ENCODE measurements at regions not wholly inside any gene's neighbourhood (a gene's known extent, or its start where the extent isn't known, plus 50 kb on each side); places are given as distances from the start of the nearest gene placed in this dataset.

GRCh38 chr10:89074120-89074519 lies 83.5 kb downstream of the FAS start:
- Histone ChIP-seq H3K36me3 (ENCODE audit: insufficient read depth, low read length) (no peaks in the 10 kb centered on the region), H3K27me3 (ENCODE audit: insufficient read depth, low read length) (no peaks in the 10 kb centered on the region), H3K9me3 (ENCODE audit: control insufficient read depth in 1 of 2, low read length in 2 of 2) (no peaks in the 10 kb centered on the region), H3K4me1 (ENCODE audit: insufficient read depth, low read length) (no peaks in the 10 kb centered on the region), H3K27ac (ENCODE audit: low read depth, low read length) (no peak overlapping the region), H3K4me3 (ENCODE audit: low read length in 2 of 2) (no peak overlapping the region)
- peaks cover 0 to 4% of the 10 kb centered on the region in 2 donors for H3K27me3 Mint-ChIP-seq
- intact Hi-C loops (cut with micrococcal nuclease) = no loop called here
- H3K4me3 Mint-ChIP-seq = no peak overlapping the region
- CTCF ChIA-PET (ENCODE audit: partially characterized antibody) = no interaction called here
- peaks cover 0 to 4% (median under 1%) of the 10 kb centered on the region in 4 donors for H3K4me1 Mint-ChIP-seq
- POLR2A ChIA-PET (ENCODE audit: partially characterized antibody) = no interaction called here
- H3K9me3 Mint-ChIP-seq = no peaks in the 10 kb centered on the region
- H3K27ac Mint-ChIP-seq = no peak overlapping the region
- DNase-seq = no peak
- peaks cover 0 to 3% of the 10 kb centered on the region in 2 donors for H3K36me3 Mint-ChIP-seq

- no peak overlapping the region for H3K4me3 Mint-ChIP-seq
- CTCF ChIA-PET (ENCODE audit: partially characterized antibody) = no interaction called here
These were observed 83.1 kb downstream of the FAS start for GRCh38 chr10:89073719-89074118.

GRCh38 chr10:89069589-89069988 lies 79.0 kb downstream of the FAS start:
- POLR2A ChIA-PET (ENCODE audit: partially characterized antibody) = no interaction called here

More at GRCh38 chr10:89073719-89074118, 83.1 kb downstream of the FAS start:
- H3K36me3 ChIP-seq (ENCODE audit: insufficient read depth, low read length) = no peaks in the 10 kb centered on the region
- H3K27me3 ChIP-seq (ENCODE audit: insufficient read depth, low read length) = no peaks in the 10 kb centered on the region
- Mint-ChIP-seq H3K27ac (no peak overlapping the region), H3K36me3 (peaks cover 0 to 3% of the 10 kb centered on the region in 2 donors), H3K27me3 (peaks cover 0 to 4% of the 10 kb centered on the region in 2 donors), H3K9me3 (no peaks in the 10 kb centered on the region), H3K4me1 (peaks cover 0 to 4% (median under 1%) of the 10 kb centered on the region in 4 donors)
- POLR2A ChIA-PET (ENCODE audit: partially characterized antibody) = no interaction called here
- intact Hi-C loops (cut with micrococcal nuclease) = no loop called here
- H3K4me3 ChIP-seq (ENCODE audit: low read length in 2 of 2) = no peak overlapping the region
- DNase-seq = no peak
- H3K4me1 ChIP-seq (ENCODE audit: insufficient read depth, low read length) = no peaks in the 10 kb centered on the region
- no peaks in the 10 kb centered on the region for H3K9me3 ChIP-seq (ENCODE audit: control insufficient read depth in 1 of 2, low read length in 2 of 2)
- H3K27ac ChIP-seq (ENCODE audit: low read depth, low read length) = no peak overlapping the region

More at GRCh38 chr10:89069589-89069988, 79.0 kb downstream of the FAS start:
- CTCF ChIA-PET (ENCODE audit: partially characterized antibody) = interaction anchor here (1.4 kb wide), 1 partner anchor 15 kb away, joined by 3 read pairs; no protein-coding TSS in a partner anchor
- intact Hi-C loops (cut with micrococcal nuclease) = no loop called here
- Mint-ChIP-seq H3K9me3 (no peaks in the 10 kb centered on the region), H3K4me3 (no peak overlapping the region), H3K4me1 (peaks cover 0 to 1% (median 0%) of the 10 kb centered on the region in 4 donors), H3K27me3 (peaks cover 0 to 6% of the 10 kb centered on the region in 2 donors), H3K36me3 (no peaks in the 10 kb centered on the region), H3K27ac (no peak overlapping the region)
- Histone ChIP-seq H3K4me3 (ENCODE audit: low read length in 2 of 2) (no peak overlapping the region), H3K9me3 (ENCODE audit: control insufficient read depth in 1 of 2, low read length in 2 of 2) (no peaks in the 10 kb centered on the region), H3K27ac (ENCODE audit: low read depth, low read length) (no peak overlapping the region), H3K27me3 (ENCODE audit: insufficient read depth, low read length) (no peaks in the 10 kb centered on the region), H3K36me3 (ENCODE audit: insufficient read depth, low read length) (no peaks in the 10 kb centered on the region), H3K4me1 (ENCODE audit: insufficient read depth, low read length) (no peaks in the 10 kb centered on the region)
- no peak for DNase-seq
